ENCODE measurements at regions not wholly inside any gene's neighbourhood (a gene's known extent, or its start where the extent isn't known, plus 50 kb on each side); places are given as distances from the start of the nearest gene placed in this dataset.
A peak's percentile ranks its signal among the peaks of the same experiment; 100 is the strongest.

GRCh38 chr3:190252080-190252479 lies 70.2 kb downstream of the CLDN1 start:
- Histone ChIP-seq H3K9me3 (no peaks in the 10 kb centered on the region), H3K36me3 (no peaks in the 10 kb centered on the region), H3K27ac (no peak overlapping the region), H3K4me1 (no peaks in the 10 kb centered on the region), H3K4me3 (no peak overlapping the region), H3K27me3 (no peaks in the 10 kb centered on the region)
- ATAC-seq (ENCODE audit: low FRiP score in 2 of 2): peak in 1 of 2 donors; percentile 78
- DNase-seq: no peak
- WGBS, 2 donors: 82 to 95% methylated on average over 1 of the region's 1 CpG
- TF ChIP-seq POLR2A (IDR thresholded peaks at IDR 0.05): no peak
- TF ChIP-seq CTCF (IDR thresholded peaks at IDR 0.05): no peak
- no peak for TF ChIP-seq EP300 (IDR thresholded peaks at IDR 0.05)
- TF ChIP-seq POLR2AphosphoS5 (IDR thresholded peaks at IDR 0.05): no peak

GRCh38 chr3:190249414-190249813 lies 72.8 kb downstream of the CLDN1 start:
- WGBS, 2 donors: 83 to 88% methylated on average over 2 of the region's 2 CpGs
- Histone ChIP-seq H3K27ac (no peak overlapping the region), H3K9me3 (peaks cover 0 to 17% (median 7%) of the 10 kb centered on the region in 4 donors), H3K4me1 (no peaks in the 10 kb centered on the region), H3K36me3 (no peaks in the 10 kb centered on the region), H3K4me3 (no peak overlapping the region), H3K27me3 (no peaks in the 10 kb centered on the region)
- DNase-seq (no peak), ATAC-seq (ENCODE audit: low FRiP score in 2 of 2) (no peak)
- no peak for TF ChIP-seq POLR2AphosphoS5 (IDR thresholded peaks at IDR 0.05)
- TF ChIP-seq CTCF (IDR thresholded peaks at IDR 0.05): no peak
- no peak for TF ChIP-seq EP300 (IDR thresholded peaks at IDR 0.05)
- no peak for TF ChIP-seq POLR2A (IDR thresholded peaks at IDR 0.05)

- no peak for ATAC-seq (ENCODE audit: low FRiP score in 2 of 2)
- Histone ChIP-seq H3K27me3 (no peaks in the 10 kb centered on the region), H3K4me1 (no peaks in the 10 kb centered on the region), H3K36me3 (no peaks in the 10 kb centered on the region), H3K27ac (no peak overlapping the region), H3K4me3 (no peak overlapping the region), H3K9me3 (peaks cover 0 to 25% (median 8%) of the 10 kb centered on the region in 4 donors)
- WGBS, 2 donors: 72 to 82% methylated on average over 2 of the region's 2 CpGs
- TF ChIP-seq CTCF (IDR thresholded peaks at IDR 0.05) (no peak), EP300 (IDR thresholded peaks at IDR 0.05) (no peak), POLR2AphosphoS5 (IDR thresholded peaks at IDR 0.05) (no peak), POLR2A (IDR thresholded peaks at IDR 0.05) (no peak)
- DNase-seq: no peak
These were observed 80.1 kb downstream of the CLDN1 start for GRCh38 chr3:190242147-190242546.

- DNase-seq (no peak), ATAC-seq (ENCODE audit: low FRiP score in 2 of 2) (no peak)
These were observed 82.9 kb downstream of the CLDN1 start for GRCh38 chr3:190239325-190239724.

More at GRCh38 chr3:190239325-190239724, 82.9 kb downstream of the CLDN1 start:
- Histone ChIP-seq H3K9me3 (peaks cover 0 to 7% (median 1%) of the 10 kb centered on the region in 4 donors), H3K27ac (no peak overlapping the region), H3K4me3 (no peak overlapping the region), H3K36me3 (no peaks in the 10 kb centered on the region), H3K27me3 (no peaks in the 10 kb centered on the region), H3K4me1 (no peaks in the 10 kb centered on the region)
- 81 to 89% methylated on average over 2 of the region's 2 CpGs for WGBS, 2 donors
- TF ChIP-seq EP300 (IDR thresholded peaks at IDR 0.05): no peak
- no peak for TF ChIP-seq POLR2A (IDR thresholded peaks at IDR 0.05)
- TF ChIP-seq POLR2AphosphoS5 (IDR thresholded peaks at IDR 0.05): no peak
- TF ChIP-seq CTCF (IDR thresholded peaks at IDR 0.05): no peak

Data from upper lobe of left lung (tissue), 6 donors.